GM21515 (cell line): ENCODE measurements at regions not wholly inside any gene's neighbourhood (a gene's known extent, or its start where the extent isn't known, plus 50 kb on each side); places are given as distances from the start of the nearest gene placed in this dataset.

ENCODE experiments used
- ATAC-seq: cut with Tn5 transposase; IDR thresholded peaks from one replicate; pipeline ENCODE4 v1.9.1; 2021; ENCODE audit not compliant: unreplicated experiment

- ATAC-seq: no peak
Observed at GRCh38 chr2:234661849-234662248, 165.0 kb upstream of the ARL4C start.

GRCh38 chr2:234661175-234661574 is 164.3 kb upstream of the ARL4C start:
- no peak for ATAC-seq

DNA sequence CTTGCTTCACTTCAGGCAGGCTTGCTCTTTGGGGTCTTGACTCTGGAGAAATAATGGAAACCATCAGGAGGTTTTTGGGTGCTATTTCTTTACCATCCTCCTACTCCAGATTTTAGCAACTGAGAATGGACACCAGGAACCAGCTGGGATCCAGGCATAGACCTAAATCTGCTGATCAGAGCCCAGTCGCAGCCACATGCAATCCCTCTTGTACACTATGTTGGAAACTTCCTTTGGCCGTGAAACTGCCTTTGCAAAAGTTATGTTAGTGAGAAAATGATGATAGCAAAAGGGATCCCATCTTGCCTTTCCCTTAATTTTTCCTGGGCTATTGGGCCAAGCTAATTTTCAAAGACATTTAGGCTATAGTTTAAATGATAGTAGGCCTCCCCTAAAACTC is 158.8 kb upstream of the ARL4C start:
- no peak for ATAC-seq

- no peak for ATAC-seq
Observed at GRCh38 chr2:234650911-234651310, 154.0 kb upstream of the ARL4C start.

GRCh38 chr2:234649951-234650350 is 153.1 kb upstream of the ARL4C start:
- ATAC-seq: no peak

DNA sequence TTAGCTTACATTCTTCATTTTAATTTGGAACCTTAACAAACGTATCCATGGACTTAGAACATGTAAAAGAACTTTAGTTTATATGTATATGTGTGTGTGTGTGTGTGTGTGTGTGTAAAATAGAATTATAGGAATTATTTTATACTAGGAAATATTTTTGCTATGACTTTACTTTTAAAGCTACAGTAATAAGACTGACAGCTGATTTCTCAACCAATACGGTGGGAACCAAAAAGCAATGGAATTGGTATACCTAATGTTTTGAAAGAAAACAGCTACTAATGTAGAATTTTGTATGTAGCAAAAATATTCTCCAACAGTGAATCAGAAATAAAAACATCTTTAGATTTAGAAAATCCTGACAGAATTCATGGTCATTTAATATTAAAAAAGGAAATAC is 146.5 kb upstream of the ARL4C start:
- no peak for ATAC-seq

DNA sequence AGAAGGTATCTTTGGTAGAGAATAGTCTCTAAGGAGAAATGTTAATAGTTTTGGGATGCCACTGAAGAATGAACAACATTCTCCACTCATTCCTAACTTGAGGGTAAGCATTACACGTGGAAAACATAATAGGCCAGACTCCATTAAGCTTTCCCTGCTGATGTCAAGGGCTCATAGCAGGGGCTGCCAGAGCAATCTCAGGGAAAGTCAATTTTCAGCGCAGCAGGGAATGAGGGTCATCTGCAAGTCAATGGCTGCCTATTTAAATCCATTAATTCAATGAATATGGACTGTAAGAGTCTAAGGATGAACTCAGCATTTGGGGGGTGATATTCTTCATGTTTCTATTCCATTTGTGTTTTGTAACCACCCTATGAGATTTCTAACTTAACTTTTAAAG is 144.2 kb upstream of the ARL4C start:
- ATAC-seq: no peak

DNA sequence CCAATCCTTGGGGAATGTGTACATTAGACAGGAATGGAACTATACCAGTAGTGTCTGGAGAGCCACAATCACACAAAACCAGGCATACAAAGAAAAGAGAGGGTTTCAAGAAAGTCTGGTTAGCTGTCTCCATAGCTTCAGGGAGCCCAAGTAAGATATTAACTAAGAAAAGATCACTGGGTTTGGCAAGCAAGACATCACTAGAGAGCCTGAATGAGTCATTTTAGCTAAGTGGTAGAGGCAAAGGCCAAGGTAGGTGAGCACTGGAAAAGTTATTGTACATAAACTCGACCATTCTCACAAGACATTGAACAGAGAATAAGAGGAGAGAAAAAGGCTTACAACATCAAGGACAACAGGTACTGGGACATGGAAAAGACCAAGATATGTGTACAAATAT is 143.8 kb upstream of the ARL4C start:
- ATAC-seq: no peak

DNA sequence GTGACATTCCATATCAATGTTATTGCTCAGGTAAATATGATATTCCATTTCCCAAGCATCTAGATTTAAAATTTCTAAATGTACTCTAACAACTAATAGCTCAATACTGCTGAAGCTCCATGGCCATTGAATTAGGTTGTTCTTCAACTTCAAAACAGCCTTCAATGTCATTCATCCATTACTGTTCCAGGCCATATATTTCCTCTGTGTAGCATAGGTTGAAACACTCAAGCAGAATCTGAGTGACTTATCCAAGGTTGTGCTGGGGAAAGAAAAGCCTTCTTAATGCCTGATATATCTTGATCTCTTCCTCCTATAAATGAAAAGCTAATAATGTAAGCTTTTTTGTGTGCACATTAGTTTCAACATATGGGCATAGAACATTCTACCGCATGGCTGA is 142.1 kb upstream of the ARL4C start:
- ATAC-seq: no peak

- no peak for ATAC-seq
Observed at GRCh38 chr2:234635284-234635683, 138.4 kb upstream of the ARL4C start.

GRCh38 chr2:234633581-234634230 is 136.8 kb upstream of the ARL4C start:
- no peak for ATAC-seq

DNA sequence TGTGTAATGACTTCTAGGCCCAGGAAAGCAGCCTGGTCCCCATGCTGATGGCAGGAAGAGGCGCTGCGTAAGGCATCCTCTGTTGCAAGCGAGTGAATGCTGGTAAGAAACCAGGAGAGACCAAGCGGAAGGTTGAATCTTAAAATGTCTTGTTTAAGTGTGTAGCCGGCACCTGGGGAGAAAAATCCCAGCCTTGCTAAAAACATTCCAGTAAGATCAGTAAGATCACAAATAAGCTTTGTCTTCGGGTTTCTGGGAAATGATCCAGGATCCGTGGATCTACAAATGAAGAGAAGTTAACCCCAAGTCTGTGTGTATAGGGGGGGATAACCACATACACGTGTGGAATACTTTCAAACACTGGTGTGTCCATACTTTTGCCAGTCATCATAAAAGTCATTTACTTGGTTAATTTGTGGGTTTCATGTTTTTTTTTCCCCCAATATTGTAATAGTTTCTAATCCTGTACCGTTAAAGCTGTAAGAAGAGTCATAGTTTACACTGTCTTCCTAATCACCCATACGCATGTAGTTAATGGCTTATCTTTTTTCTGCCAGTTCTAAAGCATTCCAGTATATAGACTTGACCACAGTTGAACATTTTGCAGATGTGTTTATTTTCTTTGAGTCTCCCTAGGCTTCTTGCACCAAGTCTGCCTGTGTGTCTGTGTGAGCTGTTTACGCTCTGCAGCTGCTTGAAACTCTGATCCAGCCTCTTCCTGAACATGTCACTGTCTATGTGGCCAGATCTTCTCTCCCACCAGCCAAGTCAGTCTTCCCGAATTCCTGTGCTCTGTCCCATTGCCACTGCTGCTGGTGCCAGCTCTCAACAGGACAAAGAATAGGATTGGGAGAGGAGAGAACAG is 135.9 kb upstream of the ARL4C start:
- ATAC-seq: no peak

DNA sequence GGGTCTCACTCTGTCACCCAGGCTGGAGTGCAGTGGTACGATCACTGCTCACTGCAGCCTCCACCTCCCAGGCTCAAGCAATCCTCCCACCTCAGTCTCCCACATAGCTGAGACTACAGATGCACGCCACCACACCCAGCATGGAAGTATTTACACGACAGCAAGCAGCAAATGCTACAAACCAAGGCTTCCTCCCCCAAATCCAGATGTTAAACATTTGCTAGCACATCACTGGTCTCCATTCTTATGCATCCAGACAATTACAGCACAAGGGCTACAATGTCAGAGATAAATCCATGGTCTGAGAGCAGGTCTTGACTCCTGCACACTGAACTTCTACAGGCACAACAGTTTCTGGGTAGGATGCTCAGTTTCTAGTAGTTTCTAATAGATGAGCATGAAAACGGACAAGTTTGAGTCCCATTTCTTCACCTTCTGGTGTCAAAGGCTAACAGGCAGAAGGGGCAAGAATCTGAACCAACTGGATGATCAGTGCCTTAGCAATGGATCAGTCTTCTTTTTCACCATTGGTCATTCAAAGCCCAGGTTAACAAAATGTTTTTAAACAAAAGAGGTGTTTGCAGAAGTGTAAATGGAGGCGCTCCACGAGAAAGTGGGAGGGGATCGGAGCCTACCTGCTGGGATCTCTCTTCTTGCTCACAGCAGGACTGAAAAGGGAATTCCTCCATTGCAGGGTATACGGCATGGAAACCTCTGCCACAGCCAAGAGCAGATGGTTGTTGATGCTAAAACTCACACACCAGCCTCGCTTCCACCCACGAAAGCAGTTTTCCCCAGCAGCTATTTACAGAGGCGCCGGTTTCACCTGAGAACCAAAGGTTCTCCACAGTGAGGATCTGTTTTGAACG is 135.0 kb upstream of the ARL4C start:
- ATAC-seq: no peak

DNA sequence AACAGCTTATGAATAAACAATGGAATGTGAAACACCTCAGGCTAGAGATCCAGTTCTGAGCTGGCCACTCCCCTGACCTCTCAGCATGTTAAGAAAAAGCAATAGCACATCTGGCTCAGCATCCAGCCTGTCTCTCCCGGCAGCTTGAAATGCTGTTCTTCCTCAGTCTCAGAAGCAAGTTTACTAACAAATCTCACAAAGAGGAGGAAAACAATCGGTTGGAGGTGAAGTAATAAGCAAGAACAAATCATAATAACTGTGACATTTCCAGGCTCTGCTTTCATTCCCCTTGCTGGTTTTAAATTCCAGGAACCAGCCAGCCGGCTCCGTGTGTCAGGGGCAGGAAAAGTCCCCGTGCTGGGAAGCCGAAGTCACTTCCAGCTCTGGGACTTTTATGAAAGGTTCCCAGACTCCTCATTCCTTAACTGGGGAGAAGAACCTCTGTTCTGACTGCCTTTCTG is 133.9 kb upstream of the ARL4C start:
- no peak for ATAC-seq

GRCh38 chr2:234629596-234629995 is 132.7 kb upstream of the ARL4C start:
- no peak for ATAC-seq

DNA sequence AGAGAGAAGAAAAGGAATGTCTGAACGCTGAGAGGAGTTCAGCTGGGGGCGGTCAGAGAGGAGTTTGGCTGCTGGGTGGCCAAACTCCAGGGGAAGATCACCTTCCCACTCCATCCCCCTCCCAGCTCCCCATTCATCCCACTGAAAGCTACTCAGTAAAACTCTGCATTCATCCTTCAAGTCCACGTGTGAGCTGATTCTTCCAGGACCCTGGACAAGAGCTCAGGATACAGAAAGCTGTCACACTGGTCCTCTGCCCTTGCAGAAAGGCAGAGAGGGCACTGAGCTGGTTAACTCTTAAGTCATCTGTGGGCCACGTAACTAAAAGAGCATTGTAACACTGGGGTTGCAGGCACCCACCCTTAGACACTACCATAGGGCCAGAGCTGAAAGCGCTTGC is 132.1 kb upstream of the ARL4C start:
- ATAC-seq: no peak

- ATAC-seq: no peak
Observed at GRCh38 chr2:234627308-234627707, 130.4 kb upstream of the ARL4C start.

DNA sequence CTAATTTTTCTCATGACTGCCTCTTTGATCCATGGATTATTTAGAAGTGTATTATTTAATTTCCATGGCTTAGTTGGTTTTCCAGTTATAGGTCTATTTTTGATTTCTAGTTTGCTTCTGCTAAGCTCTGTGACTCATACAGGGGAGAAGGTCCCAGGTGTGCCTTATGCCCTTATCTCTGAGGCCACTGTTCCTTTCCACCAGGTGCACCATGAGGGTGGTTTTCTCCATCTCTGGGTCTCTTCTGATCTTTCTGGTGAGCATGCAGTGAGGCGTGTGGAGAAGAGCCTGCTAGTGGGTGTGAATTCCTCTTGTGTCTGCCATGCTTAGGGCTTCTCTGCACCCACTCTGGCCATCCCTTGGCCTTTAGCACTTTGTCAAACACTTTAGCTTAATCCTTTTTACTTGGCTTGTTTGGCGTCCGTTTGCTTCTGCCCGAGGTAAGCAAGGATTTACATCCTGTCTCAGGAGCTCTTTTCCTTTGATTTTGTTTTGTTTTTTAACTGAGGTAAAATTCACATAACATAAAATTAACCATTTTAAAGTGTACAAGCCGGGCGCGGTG is 129.8 kb upstream of the ARL4C start:
- ATAC-seq: no peak

- ATAC-seq: no peak
Observed at GRCh38 chr2:234625626-234626250, 128.9 kb upstream of the ARL4C start.

- no peak for ATAC-seq
Observed at GRCh38 chr2:234623521-234623991, 126.7 kb upstream of the ARL4C start.

DNA sequence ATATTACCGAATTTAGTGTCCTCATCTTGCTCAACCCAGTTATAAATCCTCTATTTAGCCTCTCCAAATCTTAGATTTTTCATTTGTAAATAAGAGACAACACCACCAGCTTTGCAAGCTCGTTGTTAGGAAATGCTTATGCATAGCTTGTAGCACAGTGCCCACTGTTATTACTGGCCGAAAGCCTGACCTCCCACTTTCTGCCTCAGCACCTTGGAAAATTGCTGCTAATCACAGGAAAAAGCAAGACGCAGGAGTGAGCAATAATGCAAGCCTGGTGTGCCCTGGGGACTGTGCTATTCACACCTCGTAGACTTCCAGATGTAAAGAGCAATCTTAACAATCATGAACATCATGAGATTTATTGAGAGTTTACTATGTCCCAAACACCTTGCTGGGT is 124.2 kb upstream of the ARL4C start:
- no peak for ATAC-seq
